HUDEP-2 (cell line): ENCODE measurements at regions not wholly inside any gene's neighbourhood (a gene's known extent, or its start where the extent isn't known, plus 50 kb on each side); places are given as distances from the start of the nearest gene placed in this dataset.
A peak's percentile ranks its signal among the peaks of the same experiment; 100 is the strongest.
"Not testable (repeated sequence)": the region's sequence is repeated elsewhere in the genome, so short reads cannot be mapped to it uniquely, and the experiment has no call there.

Source experiments
- DNase-seq, 76 experiments: peaks; one replicate each; lab custom pipeline; 2025; ENCODE audit not compliant: unreplicated experiment in 76 of 76; lab: John Stamatoyannopoulos, UW

DNA sequence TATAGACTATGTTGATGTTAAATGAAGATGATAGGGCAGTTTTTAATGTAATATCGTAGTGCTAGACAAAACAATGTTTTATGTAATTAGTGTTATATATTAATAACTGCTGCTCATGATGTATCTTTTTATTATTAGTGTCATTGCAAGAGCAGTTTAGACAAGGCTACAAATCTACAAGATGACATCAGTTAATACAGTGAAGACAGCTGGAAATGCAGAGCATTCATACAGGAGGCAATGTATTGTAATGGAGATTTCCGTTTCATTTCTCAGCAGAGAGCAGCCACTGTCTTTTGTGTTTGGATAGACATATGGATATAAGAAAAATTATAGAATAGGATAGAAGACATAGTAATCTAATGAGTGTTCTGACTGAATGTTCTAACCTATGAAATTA, 178.0 kb downstream of the FOXG1 start:
- DNase-seq, result no peak

GRCh38 chr14:28946267-28946666, 179.7 kb downstream of the FOXG1 start:
- no peak for DNase-seq

GRCh38 chr14:28949503-28949902, 182.9 kb downstream of the FOXG1 start:
- no peak for DNase-seq

GRCh38 chr14:28952161-28952560, 185.6 kb downstream of the FOXG1 start:
- no peak for DNase-seq

DNA sequence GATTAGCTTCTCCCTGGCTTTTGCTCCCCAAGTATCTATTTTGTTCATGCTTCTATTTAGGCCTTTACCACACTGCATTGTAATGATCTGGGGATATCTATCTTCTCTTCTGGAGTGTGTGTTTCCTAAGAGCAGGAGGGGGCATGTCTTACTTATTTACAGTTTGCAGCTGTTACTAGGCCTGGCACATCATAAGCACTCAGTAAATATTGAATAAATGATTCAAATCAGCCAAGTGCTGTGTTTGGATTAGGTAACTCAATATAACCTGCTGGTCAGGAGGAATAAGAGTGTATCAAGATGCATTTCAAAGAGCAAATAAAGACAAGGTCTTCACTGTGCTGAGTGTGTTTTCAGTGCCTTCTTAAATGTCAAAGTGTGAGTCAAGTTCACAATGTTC, 186.1 kb downstream of the FOXG1 start:
- no peak for DNase-seq

DNA sequence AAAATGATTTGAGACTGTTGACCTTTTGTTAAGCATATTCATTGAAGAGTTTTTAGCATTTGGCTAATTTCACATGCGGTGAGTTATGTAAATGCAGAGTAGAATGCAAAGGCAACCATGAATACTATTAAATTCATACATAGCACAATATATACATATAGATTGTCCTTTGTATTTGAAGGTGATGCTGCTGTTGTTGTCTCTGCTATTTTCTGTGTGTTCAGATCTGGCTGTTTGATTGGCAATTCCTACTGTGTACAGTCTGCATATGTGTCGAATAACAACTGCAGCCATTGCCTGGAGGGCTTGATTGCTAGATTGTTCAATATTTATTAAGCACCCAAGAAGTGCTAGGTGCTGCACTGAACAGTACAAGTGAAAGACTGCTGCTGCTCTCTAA, 187.4 kb downstream of the FOXG1 start:
- peak in 1 of 76 experiments; percentile 0 for DNase-seq

DNA sequence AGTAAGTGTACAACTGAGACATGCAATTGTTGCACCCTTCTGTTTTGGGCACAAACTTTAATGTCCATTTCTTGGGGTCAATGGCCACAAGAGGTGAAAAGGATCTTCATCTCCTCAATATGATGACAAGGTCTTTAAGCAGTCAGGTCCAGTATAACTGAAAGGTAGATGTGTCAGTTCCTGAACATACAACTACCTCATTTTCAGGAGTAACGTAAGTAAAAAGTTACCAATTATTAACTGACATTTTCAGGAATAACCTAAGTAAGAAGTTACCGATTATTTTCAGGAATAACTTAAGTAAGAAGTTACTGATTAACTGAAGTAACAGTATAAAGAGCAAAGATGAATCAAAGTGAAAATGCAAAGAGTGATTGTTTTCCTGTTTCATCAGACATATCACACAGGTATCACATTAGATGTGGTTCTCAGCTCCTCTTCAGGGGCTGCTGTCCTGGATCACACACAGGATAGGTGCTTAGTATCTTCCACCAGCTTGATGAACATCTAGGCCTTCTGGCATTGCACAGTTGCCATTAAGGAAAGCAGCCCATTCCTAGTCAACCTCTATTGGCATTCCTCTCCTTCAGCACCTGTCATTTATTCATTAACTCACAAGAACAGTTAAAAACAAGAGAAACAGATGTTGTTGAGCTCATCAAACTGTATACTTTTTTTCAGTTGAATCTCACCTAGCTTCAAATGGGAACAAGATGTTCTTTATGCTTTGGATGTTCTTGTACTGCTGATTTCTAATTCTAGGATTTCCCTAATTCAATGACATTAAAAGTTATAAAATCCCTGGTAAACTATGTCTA, 200.0 kb downstream of the FOXG1 start:
- DNase-seq, result no peak

- DNase-seq, result no peak
Measured at GRCh38 chr14:28975084-28975483, 208.5 kb downstream of the FOXG1 start.

GRCh38 chr14:28982228-28982627, 215.6 kb downstream of the FOXG1 start:
- no peak for DNase-seq

DNA sequence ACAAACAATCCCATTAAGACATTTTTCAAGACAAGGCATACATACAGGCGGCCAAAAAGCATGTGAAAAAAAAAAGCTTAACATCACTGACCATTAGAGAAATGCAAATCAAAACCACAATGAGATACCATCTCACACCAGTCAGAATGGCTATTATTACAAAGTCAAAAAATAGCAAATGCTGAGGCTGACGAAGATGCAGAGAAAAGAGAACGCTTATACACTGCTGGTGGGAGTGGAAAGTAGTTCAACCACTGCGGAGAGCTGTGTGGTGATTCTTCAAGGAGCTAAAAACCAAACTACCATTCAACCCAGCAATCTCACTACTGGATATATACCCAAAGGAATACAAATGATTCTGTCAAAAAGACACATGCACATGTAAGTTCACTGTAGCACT, 216.7 kb downstream of the FOXG1 start:
- DNase-seq, result no peak

GRCh38 chr14:28987516-28987915, 220.9 kb downstream of the FOXG1 start:
- no peak for DNase-seq

DNA sequence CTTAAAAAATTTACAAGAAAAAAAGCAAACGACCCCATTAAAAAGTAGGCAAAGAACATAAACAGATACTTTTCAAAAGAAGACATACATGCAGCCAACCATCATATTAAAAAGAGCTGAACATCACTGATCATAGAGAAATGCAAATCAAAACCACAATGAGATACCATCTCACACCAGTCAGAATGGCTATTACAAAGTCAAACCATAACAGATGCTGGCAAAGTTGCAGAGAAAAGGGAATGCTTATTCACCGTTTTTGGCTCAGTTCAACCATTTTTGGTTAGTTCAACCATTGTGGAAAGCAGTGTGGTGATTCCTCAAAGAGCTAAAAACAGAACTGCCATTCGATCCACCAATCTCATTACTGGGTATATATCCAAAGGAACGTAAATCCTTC, 230.6 kb downstream of the FOXG1 start:
- not testable (repeated sequence) for DNase-seq

GRCh38 chr14:28999656-29000055, 233.1 kb downstream of the FOXG1 start:
- no peak for DNase-seq

DNA sequence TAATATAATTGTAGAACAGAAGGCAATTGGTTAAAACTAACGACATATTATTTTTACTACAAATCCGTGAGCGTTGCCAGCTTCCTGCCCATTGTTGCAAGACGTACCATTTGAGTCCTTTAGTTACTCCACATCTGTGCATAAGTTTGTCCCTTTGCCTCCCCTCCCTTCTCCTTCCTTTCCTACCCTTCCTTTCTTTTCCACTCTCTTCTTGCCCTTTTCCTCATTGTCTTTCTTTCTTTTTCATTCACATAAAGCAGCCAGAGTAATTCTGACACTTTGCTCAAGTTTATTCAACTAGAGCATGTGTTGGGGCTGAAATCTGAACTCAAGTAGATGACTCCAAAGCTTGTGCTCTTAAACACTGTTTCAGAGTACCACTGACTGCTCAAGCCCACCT, 239.1 kb downstream of the FOXG1 start:
- no peak for DNase-seq

DNA sequence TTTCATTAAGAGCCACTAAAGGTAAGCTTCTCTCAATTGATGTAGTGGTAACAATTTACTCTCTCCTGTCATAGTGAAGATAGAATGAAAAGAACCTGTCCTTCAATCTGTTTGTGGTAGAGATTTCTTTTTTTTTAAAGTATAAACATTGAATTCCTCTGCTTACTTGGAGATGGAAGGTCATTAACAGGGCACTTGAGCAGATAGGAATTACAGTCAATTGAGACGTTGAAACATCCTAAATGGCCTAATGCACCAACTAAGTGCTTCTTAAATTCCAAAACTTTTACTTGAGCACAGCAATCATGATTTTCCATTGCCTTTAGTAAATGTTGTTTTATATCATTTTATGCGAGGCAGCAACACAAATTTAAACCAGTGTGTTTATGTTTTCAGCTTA, 241.4 kb downstream of the FOXG1 start:
- no peak for DNase-seq

DNA sequence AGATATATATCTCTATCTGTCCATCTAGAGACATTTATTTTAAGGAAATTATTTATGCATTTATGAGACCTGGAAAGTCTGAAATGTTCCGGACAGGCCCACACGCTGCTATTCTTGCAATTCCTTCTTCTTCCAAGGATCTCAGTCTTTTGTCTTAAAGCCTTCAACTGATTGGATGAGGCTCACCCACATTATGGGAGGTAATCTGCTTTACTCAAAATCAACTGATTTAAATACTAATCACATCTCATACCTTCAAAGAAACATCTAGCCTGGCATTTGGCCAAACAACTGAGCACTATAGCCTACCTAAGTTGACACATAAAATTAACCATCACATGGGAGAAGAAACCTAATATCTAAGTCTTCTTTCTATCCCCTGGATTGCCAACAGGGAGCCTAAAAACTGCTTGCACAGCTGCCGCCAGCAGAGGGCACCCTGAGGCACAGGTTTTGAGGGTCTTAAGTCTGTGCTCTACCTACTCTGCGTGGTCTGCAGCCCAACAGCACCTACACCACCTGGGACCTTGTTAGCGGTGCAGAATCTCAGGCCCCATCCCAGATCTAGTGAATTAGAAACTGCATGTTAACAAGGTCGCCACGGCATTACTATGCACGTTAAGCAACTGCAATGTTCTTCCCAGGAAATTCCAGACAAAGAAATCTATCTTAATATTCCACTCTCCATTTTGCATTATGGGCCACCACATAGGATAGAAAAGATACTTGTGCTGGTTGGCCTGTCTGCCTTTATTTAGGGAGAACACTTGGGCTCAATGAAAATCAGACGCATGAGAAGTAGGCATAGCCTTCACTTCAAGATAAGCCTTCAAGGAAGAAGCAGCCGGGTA, 249.7 kb downstream of the FOXG1 start:
- DNase-seq, result peak in 3 of 76 experiments; percentile 0 to 8 (median 0)

DNA sequence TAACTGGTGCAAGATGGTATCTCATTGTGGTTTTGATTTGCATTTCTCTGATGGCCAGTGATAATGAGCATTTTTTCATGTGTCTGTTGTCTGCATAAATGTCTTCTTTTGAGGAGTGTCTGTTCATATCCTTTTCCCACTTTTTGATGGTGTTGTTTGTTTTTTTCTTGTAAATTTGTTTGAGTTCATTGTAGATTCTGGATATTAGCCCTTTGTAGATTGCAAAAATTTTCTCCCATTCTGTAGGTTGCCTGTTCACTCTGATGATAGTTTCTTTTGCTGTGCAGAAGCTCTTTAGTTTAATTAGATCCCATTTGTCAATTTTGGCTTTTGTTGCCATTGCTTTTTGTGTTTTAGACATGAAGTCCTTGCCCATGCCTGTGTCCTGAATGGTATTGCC, 256.9 kb downstream of the FOXG1 start:
- DNase-seq, result not testable (repeated sequence)

DNA sequence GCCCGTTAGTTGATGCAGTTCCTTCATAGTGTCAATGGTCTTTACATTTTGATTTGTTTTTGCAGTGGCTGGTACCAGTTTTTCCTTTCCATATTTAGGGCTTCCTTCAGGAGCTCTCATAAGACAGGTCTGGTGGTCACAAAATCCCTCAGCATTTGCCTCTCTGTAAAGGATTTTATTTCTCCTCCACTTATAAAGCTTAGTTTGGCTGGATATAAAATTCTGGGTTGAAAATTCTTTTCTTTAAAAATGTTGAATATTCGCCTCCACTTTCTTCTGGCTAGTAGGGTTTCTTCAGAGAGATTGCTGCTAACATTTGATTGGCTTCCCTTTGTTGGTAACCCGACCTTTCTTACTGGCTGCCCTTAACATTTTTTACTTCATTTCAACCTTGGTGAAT, 260.9 kb downstream of the FOXG1 start:
- DNase-seq, result not testable (repeated sequence)

DNA sequence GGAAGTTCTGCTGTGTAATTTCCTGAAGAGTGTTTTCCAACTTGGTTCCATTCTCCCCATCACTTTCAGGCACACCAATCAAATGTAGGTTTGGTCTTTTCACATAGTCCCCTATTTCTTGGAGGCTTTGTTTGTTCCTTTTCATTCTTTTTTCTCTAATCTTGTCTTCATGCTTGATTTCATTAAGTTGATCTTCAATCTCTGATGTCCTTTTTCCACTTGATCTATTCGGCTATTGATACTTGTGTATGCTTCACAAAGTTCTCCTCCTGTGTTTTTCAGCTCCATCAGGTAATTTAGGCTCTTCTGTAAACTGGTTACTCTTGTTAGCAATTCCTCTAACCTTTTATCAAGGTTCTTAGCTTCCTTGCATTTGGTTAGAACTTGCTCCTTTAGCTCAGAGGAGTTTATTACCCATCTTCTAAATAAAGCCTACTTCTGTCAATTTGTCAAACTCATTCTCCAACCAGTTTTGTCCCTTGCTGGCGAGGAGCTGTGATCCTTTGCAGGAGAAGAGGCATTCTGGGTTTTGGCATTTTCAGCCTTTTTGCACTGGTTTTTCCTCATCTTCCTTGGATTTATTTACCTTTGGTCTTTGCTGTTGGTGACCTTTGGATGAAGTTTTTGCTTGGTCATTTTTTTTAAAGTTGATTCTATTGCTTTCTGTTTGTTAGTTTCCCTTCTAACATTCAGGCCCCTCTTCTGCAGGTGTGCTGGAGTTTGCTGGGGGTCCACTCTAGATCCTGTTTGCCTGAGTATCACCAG, 261.5 kb downstream of the FOXG1 start:
- DNase-seq, result not testable (repeated sequence)

DNA sequence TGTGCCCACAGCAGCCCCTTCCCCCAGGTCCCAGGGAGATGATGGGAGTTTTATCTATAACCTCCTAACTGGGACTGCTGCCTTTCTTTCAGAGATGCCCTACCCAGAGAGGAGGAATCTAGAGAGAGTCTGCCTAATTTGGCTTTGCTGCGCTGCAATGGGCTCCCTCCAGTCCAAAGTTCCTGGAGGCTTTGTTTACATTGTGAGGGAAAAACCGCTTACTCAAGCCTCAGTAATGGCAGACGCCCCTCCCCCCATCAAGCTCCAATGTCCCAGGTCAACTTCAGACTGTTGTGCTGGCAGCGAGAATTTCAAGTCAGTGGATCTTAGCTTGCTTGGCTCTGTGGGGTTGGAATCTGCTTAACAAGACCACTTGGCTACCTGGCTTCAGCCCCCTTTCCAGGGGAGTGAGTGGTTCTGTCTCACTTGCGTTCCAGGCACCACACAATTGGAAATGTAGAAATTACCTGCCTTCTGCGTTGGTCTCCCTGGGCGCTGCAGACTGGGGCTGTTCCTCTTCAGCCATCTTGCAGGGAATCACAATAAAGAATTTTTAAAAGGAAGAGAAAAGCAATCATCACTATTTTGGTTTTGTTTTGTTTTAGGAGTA, 262.5 kb downstream of the FOXG1 start:
- no peak for DNase-seq

GRCh38 chr14:29030121-29030520, 263.5 kb downstream of the FOXG1 start:
- no peak for DNase-seq
